GM19463 (cell line): ENCODE measurements at regions not wholly inside any gene's neighbourhood (a gene's known extent, or its start where the extent isn't known, plus 50 kb on each side); places are given as distances from the start of the nearest gene placed in this dataset.
A peak's percentile ranks its signal among the peaks of the same experiment; 100 is the strongest.

Source experiments
- ATAC-seq: cut with Tn5 transposase; IDR thresholded peaks from one replicate; pipeline ENCODE4 v1.9.1; 2021; ENCODE audit warnings: mild to moderate bottlenecking, moderate library complexity; ENCODE audit not compliant: unreplicated experiment

DNA sequence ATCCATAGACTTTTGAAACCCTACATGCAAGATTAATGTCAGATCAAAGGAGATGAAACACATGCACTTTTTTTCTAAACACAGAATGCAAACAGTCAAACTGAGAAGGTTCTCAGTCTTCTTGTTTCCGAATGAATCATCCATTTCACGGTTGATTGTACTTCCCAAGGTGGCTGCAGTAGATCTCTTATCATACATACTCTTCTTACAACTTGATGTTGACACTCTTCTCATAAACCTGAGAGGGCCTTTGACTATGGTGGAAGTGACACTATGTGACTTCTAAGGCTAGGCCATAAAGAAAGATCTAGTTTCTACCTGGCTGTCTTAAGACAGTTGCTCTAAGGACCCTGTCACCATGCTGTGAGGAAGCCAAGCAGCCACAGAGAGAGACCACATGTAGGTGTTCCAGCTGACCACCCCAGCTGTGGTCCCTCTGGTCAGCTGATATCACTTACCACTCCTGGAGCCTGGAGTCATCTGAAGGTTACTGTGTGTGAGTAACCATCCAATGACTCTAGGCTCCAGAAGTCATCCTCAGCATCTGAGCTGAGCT, 67.2 kb upstream of the HMGA2 start:
- peak; percentile 87 for ATAC-seq

DNA sequence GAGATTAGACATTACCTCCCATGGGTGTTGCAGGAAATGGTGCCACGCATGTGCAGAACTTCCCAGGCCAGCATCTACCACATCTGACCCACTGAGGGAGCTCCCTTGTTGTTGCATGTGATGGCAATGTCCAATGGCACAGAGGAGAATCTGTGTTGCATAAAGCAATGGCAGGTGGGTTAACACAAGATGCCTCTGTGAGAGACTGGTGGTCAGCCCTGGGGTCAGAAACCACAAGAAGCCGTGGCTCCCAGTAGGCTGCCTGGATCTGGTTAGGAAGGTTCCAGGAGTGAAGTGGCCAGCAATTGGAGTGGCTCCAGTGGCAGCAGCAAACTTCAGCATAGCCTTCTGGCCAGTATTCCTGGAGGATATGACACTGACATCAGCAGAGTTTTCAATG, 65.9 kb upstream of the HMGA2 start:
- no peak for ATAC-seq

DNA sequence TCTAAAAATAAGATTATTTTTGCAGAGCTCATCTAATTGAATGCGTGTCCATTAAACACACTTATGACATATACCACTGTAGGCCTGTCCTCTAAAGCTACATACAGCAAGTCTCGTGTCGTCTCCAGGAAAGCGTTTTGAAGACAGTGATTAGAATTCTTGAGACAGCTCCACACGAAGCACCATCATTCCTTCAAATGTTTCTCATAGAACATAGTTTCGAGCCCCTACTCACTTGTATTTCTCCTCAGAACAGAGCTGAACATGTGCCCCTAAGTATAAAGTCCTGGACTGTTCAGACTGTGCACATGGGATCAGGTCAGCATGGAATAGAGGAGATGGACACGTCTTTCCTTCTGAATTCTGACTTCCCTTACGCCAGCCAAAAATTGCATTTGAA, 64.5 kb upstream of the HMGA2 start:
- ATAC-seq = no peak

DNA sequence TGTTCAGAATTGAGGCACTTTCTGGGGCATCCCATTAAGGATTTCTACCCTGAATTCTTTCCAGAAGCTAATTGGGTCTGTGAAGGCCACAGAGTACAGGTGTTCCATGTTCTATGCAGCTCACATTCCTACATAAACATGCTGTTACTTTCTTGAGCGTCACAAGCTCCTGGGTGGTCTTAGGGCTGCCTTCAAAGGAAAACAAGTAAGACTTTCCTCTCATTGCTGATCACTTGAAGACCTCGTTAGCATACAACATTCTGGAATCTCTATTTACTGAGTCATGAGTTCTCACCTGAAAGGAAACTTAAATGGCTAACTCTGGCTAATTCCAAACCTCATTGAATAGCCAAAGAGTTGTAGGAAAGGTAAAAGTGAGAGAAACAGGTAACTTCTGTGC, 63.0 kb upstream of the HMGA2 start:
- ATAC-seq = no peak

DNA sequence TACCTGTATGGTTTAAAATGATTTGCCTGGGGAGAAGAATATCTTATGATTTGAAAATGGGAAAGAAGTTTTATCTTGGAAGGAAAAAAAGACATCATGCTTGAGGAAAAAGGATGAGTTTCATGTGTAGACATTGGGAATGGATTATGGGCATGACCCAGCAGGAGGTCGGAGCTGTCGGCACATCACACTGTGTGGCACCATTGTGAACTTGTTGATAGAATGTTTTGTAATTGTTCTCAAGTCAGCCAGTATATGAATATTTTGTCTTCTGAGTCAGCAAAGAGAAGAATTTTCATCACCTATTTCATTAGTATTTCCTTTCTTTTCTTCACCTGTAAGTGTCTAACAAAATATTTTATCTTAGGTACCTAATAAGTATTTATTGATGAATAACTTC, 60.0 kb upstream of the HMGA2 start:
- ATAC-seq = no peak

DNA sequence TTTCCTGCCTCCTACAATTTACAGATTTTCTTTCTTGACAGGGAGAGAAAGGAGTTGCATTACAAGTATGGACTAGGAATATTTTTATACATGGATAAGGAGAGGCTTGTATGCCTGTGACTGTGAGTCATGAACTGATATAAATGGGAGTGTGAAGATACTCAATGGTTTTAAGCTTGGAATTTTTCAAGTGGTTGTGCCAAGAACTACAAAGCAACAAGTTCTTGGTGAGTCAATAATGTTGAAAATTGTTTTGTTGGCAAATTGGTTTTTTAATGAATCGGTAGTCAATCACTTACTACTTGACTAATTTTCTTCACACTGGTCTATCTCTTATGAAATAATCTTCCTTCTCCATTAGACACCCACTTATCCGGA, 58.9 kb upstream of the HMGA2 start:
- ATAC-seq = no peak

DNA sequence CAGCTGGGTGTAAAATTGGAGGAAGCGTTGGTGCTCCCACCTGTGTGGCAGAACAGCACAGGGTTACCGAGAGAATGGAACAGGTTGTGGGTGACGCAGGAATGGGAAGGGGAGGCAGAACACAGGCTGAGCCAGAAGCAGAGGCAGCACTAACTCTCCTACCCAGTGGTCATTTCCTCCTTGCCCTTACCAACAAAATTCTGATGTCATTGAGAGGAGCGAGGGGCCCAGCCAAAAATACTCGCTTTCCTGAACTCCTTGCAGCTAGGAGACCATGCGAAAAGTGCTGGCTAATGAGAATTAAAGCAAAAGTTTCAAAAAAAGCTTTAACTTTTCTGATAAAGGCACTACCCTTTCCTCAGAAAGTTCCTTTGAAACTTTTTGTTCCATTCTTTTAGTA, 54.4 kb upstream of the HMGA2 start:
- ATAC-seq = no peak
